H9 (cell line): ENCODE measurements at regions not wholly inside any gene's neighbourhood (a gene's known extent, or its start where the extent isn't known, plus 50 kb on each side); places are given as distances from the start of the nearest gene placed in this dataset.
"Not testable (repeated sequence)": the region's sequence is repeated elsewhere in the genome, so short reads cannot be mapped to it uniquely, and the experiment has no call there.

ENCODE experiments used
- DNase-seq: peaks from one replicate; pipeline ENCODE4 v3.0.0-alpha.2; 2017
- H2AFZ ChIP-seq: one replicate; pipeline ENCODE4 v1.6.1; 2013; ENCODE audit warnings: mild to moderate bottlenecking, low read length, control low read depth, moderate library complexity
- H2AK5ac ChIP-seq: 2 replicates; pipeline ENCODE4 v1.6.1; 2013; ENCODE audit warnings: low read length, control low read depth, mixed read lengths; ENCODE audit not compliant: insufficient read length
- H2BK120ac ChIP-seq: one replicate; pipeline ENCODE4 v1.6.1; 2013; ENCODE audit warnings: low read depth, mild to moderate bottlenecking, low read length, control low read depth, inconsistent platforms; ENCODE audit not compliant: poor library complexity, severe bottlenecking
- H2BK12ac ChIP-seq: 2 replicates; pipeline ENCODE4 v1.6.1; 2013; ENCODE audit warnings: low read length, control low read depth, mixed read lengths, low read depth; ENCODE audit not compliant: insufficient read length
- H2BK15ac ChIP-seq: 2 replicates; pipeline ENCODE4 v1.6.1; 2013; ENCODE audit warnings: low read depth, low read length, control low read depth
- H2BK20ac ChIP-seq: one replicate; pipeline ENCODE4 v1.6.1; 2013; ENCODE audit warnings: low read depth, mild to moderate bottlenecking, low read length, control low read depth, inconsistent platforms; ENCODE audit not compliant: poor library complexity, severe bottlenecking
- H2BK5ac ChIP-seq: 2 replicates; pipeline ENCODE4 v1.6.1; 2013; ENCODE audit warnings: low read length, control low read depth, mixed read lengths; ENCODE audit not compliant: insufficient read length
- H3K14ac ChIP-seq: 2 replicates; pipeline ENCODE4 v1.6.1; 2013; ENCODE audit warnings: low read length, control low read depth; ENCODE audit not compliant: insufficient read depth
- H3K18ac ChIP-seq: 2 replicates; pipeline ENCODE4 v1.6.1; 2013; ENCODE audit warnings: low read depth, mild to moderate bottlenecking, mixed read lengths, low read length, control low read depth; ENCODE audit not compliant: insufficient read length
- H3K23ac ChIP-seq: 2 replicates; pipeline ENCODE4 v1.6.1; 2013; ENCODE audit warnings: low read length, control low read depth, mixed read lengths, low read depth; ENCODE audit not compliant: insufficient read length
- H3K23me2 ChIP-seq: 2 replicates; pipeline ENCODE4 v1.6.1; 2013; ENCODE audit warnings: low read depth, mild to moderate bottlenecking, mixed read lengths, low read length, control low read depth; ENCODE audit not compliant: insufficient read length, poor library complexity, severe bottlenecking
- H3K27ac ChIP-seq: 2 replicates; pipeline ENCODE4 v1.5.1; 2013; ENCODE audit warnings: low read length, control low read depth, mixed read lengths, low read depth; ENCODE audit not compliant: insufficient read length
- H3K27me3 ChIP-seq: 2 replicates; pipeline ENCODE4 v1.6.1; 2013; ENCODE audit warnings: low read length, control low read depth, inconsistent platforms; ENCODE audit not compliant: insufficient read depth
- H3K4ac ChIP-seq: 2 replicates; pipeline ENCODE4 v1.6.1; 2013; ENCODE audit warnings: low read depth, mild to moderate bottlenecking, control low read depth, inconsistent platforms, low read length, moderate library complexity
- H3K4me1 ChIP-seq: 2 replicates; pipeline ENCODE4 v1.6.1; 2013; ENCODE audit warnings: low read length, control low read depth, inconsistent platforms; ENCODE audit not compliant: insufficient read depth
- H3K4me2 ChIP-seq: 2 replicates; pipeline ENCODE4 v1.6.1; 2013; ENCODE audit warnings: low read length, control low read depth, mixed read lengths; ENCODE audit not compliant: insufficient read length, insufficient read depth
- H3K56ac ChIP-seq: 2 replicates; pipeline ENCODE4 v1.6.1; 2013; ENCODE audit warnings: low read depth, mild to moderate bottlenecking, mixed read lengths, low read length, control low read depth; ENCODE audit not compliant: insufficient read length
- H3K79me1 ChIP-seq: 2 replicates; pipeline ENCODE4 v1.6.1; 2013; ENCODE audit warnings: low read depth, mild to moderate bottlenecking, moderate library complexity, low read length, control low read depth, inconsistent platforms; ENCODE audit not compliant: insufficient read depth, poor library complexity, severe bottlenecking
- H3K79me2 ChIP-seq: 2 replicates; pipeline ENCODE4 v1.6.1; 2013; ENCODE audit warnings: low read length, control low read depth, inconsistent platforms; ENCODE audit not compliant: insufficient read depth
- H3K9ac ChIP-seq: 2 replicates; pipeline ENCODE4 v1.6.1; 2013; ENCODE audit warnings: low read length, control low read depth, mixed read lengths; ENCODE audit not compliant: insufficient read length; ENCODE audit errors: extremely low read depth
- H3K9me3 ChIP-seq: one replicate; pipeline ENCODE4 v1.6.1; 2013; ENCODE audit warnings: low read depth, low read length, inconsistent platforms; ENCODE audit not compliant: control insufficient read depth
- H3T11ph ChIP-seq: one replicate; pipeline ENCODE4 v1.6.1; 2013; ENCODE audit warnings: mild to moderate bottlenecking, low read length, control low read depth, inconsistent platforms
- H4K20me1 ChIP-seq: one replicate; pipeline ENCODE4 v1.6.1; 2013; ENCODE audit not compliant: control insufficient read depth, insufficient read length, insufficient read depth
- H4K5ac ChIP-seq: 2 replicates; pipeline ENCODE4 v1.6.1; 2013; ENCODE audit warnings: low read depth, mild to moderate bottlenecking, mixed read lengths, low read length, control low read depth; ENCODE audit not compliant: insufficient read length
- H4K8ac ChIP-seq: replicated peaks from 2 replicates; pipeline ENCODE4 v1.6.1; 2013; ENCODE audit warnings: low read length, control low read depth, mixed read lengths, low read depth; ENCODE audit not compliant: insufficient read length
- H4K91ac ChIP-seq: 2 replicates; pipeline ENCODE4 v1.6.1; 2013; ENCODE audit warnings: low read depth, mild to moderate bottlenecking, moderate library complexity, mixed read lengths, low read length, control low read depth; ENCODE audit not compliant: insufficient read length
- H3K27ac Mint-ChIP-seq, 3 experiments: 2 replicates in 2 of 3; 3 replicates in 1 of 3; pipeline ENCODE4 v1.8.0; 2020 to 2021; ENCODE audit warnings: mixed read lengths in 3 of 3, mild to moderate bottlenecking in 1 of 3, moderate library complexity in 1 of 3
- H3K27me3 Mint-ChIP-seq: 2 replicates; pipeline ENCODE4 v1.8.0; 2021; ENCODE audit warnings: low read depth, mild to moderate bottlenecking, moderate library complexity, mixed read lengths
- H3K36me3 Mint-ChIP-seq, 3 experiments: 2 replicates in 2 of 3; 3 replicates in 1 of 3; pipeline ENCODE4 v1.8.0; 2020 to 2021; ENCODE audit warnings: low read depth in 3 of 3, mixed read lengths in 3 of 3; ENCODE audit not compliant: insufficient read depth in 1 of 3
- H3K4me1 Mint-ChIP-seq, 2 experiments: 2 replicates each; pipeline ENCODE4 v1.8.0; 2020; ENCODE audit warnings: mixed read lengths in 2 of 2
- H3K4me3 Mint-ChIP-seq, 2 experiments: 2 replicates in 1 of 2; 3 replicates in 1 of 2; pipeline ENCODE4 v1.8.0; 2020 to 2021; ENCODE audit warnings: mild to moderate bottlenecking in 2 of 2, mixed read lengths in 2 of 2, moderate library complexity in 1 of 2
- H3K9me3 Mint-ChIP-seq, 2 experiments: 2 replicates in 1 of 2; 3 replicates in 1 of 2; pipeline ENCODE4 v1.8.0; 2020; ENCODE audit warnings: mild to moderate bottlenecking in 2 of 2, mixed read lengths in 2 of 2, moderate library complexity in 1 of 2
- WGBS: extraction: QIAGEN DNeasy Blood & Tissue Kit; methylation state at CpG from one replicate; pipeline ENCODE4 v1.1.7; 2013; ENCODE audit warnings: missing lambda C conversion rate, low lambda C conversion rate, mixed read lengths; ENCODE audit not compliant: insufficient read length; ENCODE audit errors: extremely low coverage; 5-methylcytosine and 5-hydroxymethylcytosine counted together
- TF ChIP-seq, protein P1 (sequence below): fragments of 200-600 bp; sonication (generic); conservative IDR thresholded peaks from 3 replicates; pipeline ENCODE4 v1.8.0; 2021; ENCODE audit warnings: antibody characterized with exemption, mild to moderate bottlenecking

- Histone ChIP-seq H3K27ac (no peak overlapping the region), H2AFZ (no peak overlapping the region), H2BK15ac (no peak overlapping the region), H2AK5ac (no peak overlapping the region), H4K91ac (no peak overlapping the region), H3K9me3 (no peaks in the 10 kb centered on the region), H3K18ac (no peak overlapping the region), H3K4me1 (peaks cover 5% of the 10 kb centered on the region; the same call in 1 of the 2 replicates), H3T11ph (no peak overlapping the region), H3K79me2 (no peaks in the 10 kb centered on the region), H2BK20ac (no peak overlapping the region), H4K20me1 (no peaks in the 10 kb centered on the region), H3K56ac (no peak overlapping the region), H3K79me1 (no peaks in the 10 kb centered on the region), H2BK5ac (no peak overlapping the region), H4K5ac (no peak overlapping the region), H3K4me2 (no peak overlapping the region), H3K23ac (no peak overlapping the region), H3K4ac (no peak overlapping the region), H3K14ac (no peak overlapping the region), H3K23me2 (no peaks in the 10 kb centered on the region), H3K27me3 (no peaks in the 10 kb centered on the region), H3K9ac (no peak overlapping the region), H4K8ac (no peak overlapping the region), H2BK12ac (no peak overlapping the region), H2BK120ac (no peak overlapping the region)
- Mint-ChIP-seq H3K4me3 (no peak overlapping the region), H3K4me1 (peaks cover 12 to 19% of the 10 kb centered on the region in 2 experiments), H3K36me3 (peaks cover 0 to 3% (median 0%) of the 10 kb centered on the region in 3 experiments; a peak in 1 of 7 replicates), H3K27ac (peak overlapping the region in 1 of 3 experiments; percentile 13; a peak in 2 of 7 replicates), H3K27me3 (no peaks in the 10 kb centered on the region), H3K9me3 (no peaks in the 10 kb centered on the region)
- no peak for DNase-seq
- TF ChIP-seq, protein P1, sequence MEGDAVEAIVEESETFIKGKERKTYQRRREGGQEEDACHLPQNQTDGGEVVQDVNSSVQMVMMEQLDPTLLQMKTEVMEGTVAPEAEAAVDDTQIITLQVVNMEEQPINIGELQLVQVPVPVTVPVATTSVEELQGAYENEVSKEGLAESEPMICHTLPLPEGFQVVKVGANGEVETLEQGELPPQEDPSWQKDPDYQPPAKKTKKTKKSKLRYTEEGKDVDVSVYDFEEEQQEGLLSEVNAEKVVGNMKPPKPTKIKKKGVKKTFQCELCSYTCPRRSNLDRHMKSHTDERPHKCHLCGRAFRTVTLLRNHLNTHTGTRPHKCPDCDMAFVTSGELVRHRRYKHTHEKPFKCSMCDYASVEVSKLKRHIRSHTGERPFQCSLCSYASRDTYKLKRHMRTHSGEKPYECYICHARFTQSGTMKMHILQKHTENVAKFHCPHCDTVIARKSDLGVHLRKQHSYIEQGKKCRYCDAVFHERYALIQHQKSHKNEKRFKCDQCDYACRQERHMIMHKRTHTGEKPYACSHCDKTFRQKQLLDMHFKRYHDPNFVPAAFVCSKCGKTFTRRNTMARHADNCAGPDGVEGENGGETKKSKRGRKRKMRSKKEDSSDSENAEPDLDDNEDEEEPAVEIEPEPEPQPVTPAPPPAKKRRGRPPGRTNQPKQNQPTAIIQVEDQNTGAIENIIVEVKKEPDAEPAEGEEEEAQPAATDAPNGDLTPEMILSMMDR: no peak
- no CpG with 5 or more reads among the region's 4 CpGs for WGBS
Observed at GRCh38 chr3:124650798-124651197, 79.5 kb upstream of the UMPS start.

GRCh38 chr3:124651416-124651815 lies 78.8 kb upstream of the UMPS start:
- H3K27me3 Mint-ChIP-seq, H3K9me3 Mint-ChIP-seq, H3K18ac ChIP-seq, H3K36me3 Mint-ChIP-seq, H3K9ac ChIP-seq, H2BK20ac ChIP-seq, H3T11ph ChIP-seq, H3K23me2 ChIP-seq, H3K27ac Mint-ChIP-seq, H3K9me3 ChIP-seq, H3K27me3 ChIP-seq, H4K8ac ChIP-seq, H2AFZ ChIP-seq, H2BK120ac ChIP-seq, H3K4me3 Mint-ChIP-seq, H3K27ac ChIP-seq, H3K56ac ChIP-seq, H4K91ac ChIP-seq, H3K79me2 ChIP-seq, H2BK12ac ChIP-seq, H3K4me1 ChIP-seq, H3K23ac ChIP-seq, H2AK5ac ChIP-seq, H2BK5ac ChIP-seq, H2BK15ac ChIP-seq, H3K79me1 ChIP-seq, DNase-seq, H4K20me1 ChIP-seq, H3K14ac ChIP-seq, H4K5ac ChIP-seq, H3K4me2 ChIP-seq, H3K4ac ChIP-seq: not testable (repeated sequence)
- H3K4me1 Mint-ChIP-seq: peaks cover 12 to 19% of the 10 kb centered on the region in 2 experiments
- WGBS: no CpG with 5 or more reads among the region's 1 CpG
